Caco-2 (cell line): ENCODE measurements at regions not wholly inside any gene's neighbourhood (a gene's known extent, or its start where the extent isn't known, plus 50 kb on each side); places are given as distances from the start of the nearest gene placed in this dataset.

ENCODE experiments used
- BruUV-seq: library from RNA; stranded (reverse); fragments of 400-500 nt; replicated peaks from 2 replicates; lab custom pipeline; 2021; lab: Mats Ljungman, UMichigan
- CTCF ChIA-PET: fragments of 300-600 bp; sonication (Branson Sonifier 250); formaldehyde crosslinking; loops from one replicate; lab custom pipeline; 2022; ENCODE audit warnings: antibody characterized with exemption; lab: Charles Lee
- POLR2A ChIA-PET: fragments of 300-600 bp; sonication (Branson Sonifier 250); formaldehyde crosslinking; loops from one replicate; lab custom pipeline; 2022; ENCODE audit warnings: antibody characterized with exemption; lab: Charles Lee
- DNase-seq, 2 experiments: peaks; one replicate each; pipeline versions ENCODE4 v3.0.0 to v3.0.0-alpha.2; 2020 to 2022
- H3K27me3 ChIP-seq: replicated peaks from 2 replicates; pipeline ENCODE4 v1.6.0; 2011; ENCODE audit warnings: low read length; ENCODE audit not compliant: control insufficient read depth, insufficient read depth
- H3K36me3 ChIP-seq: 2 replicates; pipeline ENCODE4 v1.5.1; 2011; ENCODE audit warnings: low read length; ENCODE audit not compliant: control insufficient read depth, insufficient read depth
- H3K4me1 ChIP-seq: fragments of 250-450 bp; sonication (Bioruptor Pico); 2 replicates; pipeline ENCODE4 v1.5.1; 2020; ENCODE audit warnings: mild to moderate bottlenecking
- H3K4me3 ChIP-seq: 2 replicates; pipeline ENCODE4 v1.5.1; 2011; ENCODE audit warnings: low read depth, mild to moderate bottlenecking, control low read depth, low read length
- H3K9me3 ChIP-seq: fragments of 250-450 bp; sonication (Bioruptor Pico); 2 replicates; pipeline ENCODE4 v1.5.1; 2020; ENCODE audit warnings: mild to moderate bottlenecking, moderate library complexity
- H3K27ac Mint-ChIP-seq: one replicate; pipeline ENCODE4 v1.8.0; 2022; ENCODE audit warnings: mixed read lengths; ENCODE audit not compliant: unreplicated experiment
- H3K27me3 Mint-ChIP-seq: one replicate; pipeline ENCODE4 v1.8.0; 2022; ENCODE audit warnings: mixed read lengths; ENCODE audit not compliant: insufficient read depth, unreplicated experiment
- H3K36me3 Mint-ChIP-seq: one replicate; pipeline ENCODE4 v1.8.0; 2022; ENCODE audit warnings: mild to moderate bottlenecking, mixed read lengths; ENCODE audit not compliant: insufficient read depth, unreplicated experiment
- H3K4me1 Mint-ChIP-seq: one replicate; pipeline ENCODE4 v1.8.0; 2022; ENCODE audit warnings: low read depth, mixed read lengths; ENCODE audit not compliant: unreplicated experiment
- H3K4me3 Mint-ChIP-seq: one replicate; pipeline ENCODE4 v1.8.0; 2022; ENCODE audit warnings: mild to moderate bottlenecking, moderate library complexity, mixed read lengths; ENCODE audit not compliant: unreplicated experiment
- H3K9me3 Mint-ChIP-seq: one replicate; pipeline ENCODE4 v1.8.0; 2022; ENCODE audit warnings: mixed read lengths; ENCODE audit not compliant: unreplicated experiment
- CTCF ChIP-seq, 2 experiments: fragments of 200-600 bp in 1 of 2; IDR thresholded peaks; 1 replicate in 1 of 2; 2 replicates in 1 of 2; pipeline versions ENCODE4 v1.5.1 to v1.8.0; 2011 to 2022; ENCODE audit warnings: antibody characterized with exemption in 1 of 2, control low read depth in 1 of 2, inconsistent platforms in 1 of 2, low read depth in 1 of 2, low read length in 1 of 2, mild to moderate bottlenecking in 1 of 2, moderate library complexity in 1 of 2; ENCODE audit not compliant: insufficient read depth in 1 of 2, severe bottlenecking in 1 of 2, unreplicated experiment in 1 of 2
- intact Hi-C: fragments of 100-400 bp; cut with micrococcal nuclease; formaldehyde crosslinking; loops from one replicate; pipeline ENCODE4 v1.10.0; 2022; ENCODE audit not compliant: unreplicated experiment

GRCh38 chr12:127297327-127297726 lies 969.6 kb upstream of the TMEM132C start:
- no peak overlapping the region for H3K4me3 Mint-ChIP-seq
- no peaks in the 10 kb centered on the region for H3K27me3 Mint-ChIP-seq
- no peak for TF ChIP-seq CTCF (IDR thresholded peaks at IDR 0.05; ENCODE audit: insufficient read depth in 1 of 2, low read depth in 1 of 2, low read length in 1 of 2, severe bottlenecking in 1 of 2, unreplicated experiment in 1 of 2)
- DNase-seq = no peak
- ChIA-PET POLR2A (no interaction called here), CTCF (no interaction called here)
- no peaks in the 10 kb centered on the region for H3K27me3 ChIP-seq
- no peaks in the 10 kb centered on the region for H3K36me3 ChIP-seq
- intact Hi-C loops = no loop called here
- H3K4me3 ChIP-seq = no peak overlapping the region
- H3K36me3 Mint-ChIP-seq = no peaks in the 10 kb centered on the region
- H3K4me1 ChIP-seq = peaks cover 4% of the 10 kb centered on the region; the same call in 1 of the 2 replicates
- H3K9me3 Mint-ChIP-seq = no peaks in the 10 kb centered on the region
- H3K4me1 Mint-ChIP-seq = no peaks in the 10 kb centered on the region
- BruUV-seq = no TSS peak
- no peaks in the 10 kb centered on the region for H3K9me3 ChIP-seq
- no peak overlapping the region for H3K27ac Mint-ChIP-seq

- Histone ChIP-seq H3K9me3 (no peaks in the 10 kb centered on the region), H3K36me3 (no peaks in the 10 kb centered on the region), H3K27me3 (no peaks in the 10 kb centered on the region), H3K4me1 (peaks cover 4% of the 10 kb centered on the region; the same call in 1 of the 2 replicates), H3K4me3 (no peak overlapping the region)
- Mint-ChIP-seq H3K9me3 (no peaks in the 10 kb centered on the region), H3K27ac (no peak overlapping the region), H3K4me1 (no peaks in the 10 kb centered on the region), H3K27me3 (no peaks in the 10 kb centered on the region), H3K4me3 (no peak overlapping the region), H3K36me3 (no peaks in the 10 kb centered on the region)
- ChIA-PET POLR2A (no interaction called here), CTCF (no interaction called here)
- TF ChIP-seq CTCF (IDR thresholded peaks at IDR 0.05; ENCODE audit: insufficient read depth in 1 of 2, low read depth in 1 of 2, low read length in 1 of 2, severe bottlenecking in 1 of 2, unreplicated experiment in 1 of 2) = no peak
- no TSS peak for BruUV-seq
- intact Hi-C loops = no loop called here
- no peak for DNase-seq
These were observed 966.9 kb upstream of the TMEM132C start for GRCh38 chr12:127300075-127300474.

- Mint-ChIP-seq H3K27ac (peak overlapping the region; percentile 53), H3K4me1 (no peaks in the 10 kb centered on the region), H3K27me3 (no peaks in the 10 kb centered on the region), H3K36me3 (no peaks in the 10 kb centered on the region), H3K9me3 (no peaks in the 10 kb centered on the region), H3K4me3 (peak overlapping the region; percentile 52)
- H3K4me3 ChIP-seq = no peak overlapping the region
- TF ChIP-seq CTCF (IDR thresholded peaks at IDR 0.05; ENCODE audit: insufficient read depth in 1 of 2, low read depth in 1 of 2, low read length in 1 of 2, severe bottlenecking in 1 of 2, unreplicated experiment in 1 of 2) = no peak
- peak; percentile 45 to 58 for DNase-seq
- intact Hi-C loops = no loop called here
- no TSS peak for BruUV-seq
- H3K27me3 ChIP-seq = no peaks in the 10 kb centered on the region
- H3K4me1 ChIP-seq = peaks cover 4% of the 10 kb centered on the region; the same call in 1 of the 2 replicates
- no peaks in the 10 kb centered on the region for H3K9me3 ChIP-seq
- CTCF ChIA-PET = no interaction called here
- H3K36me3 ChIP-seq = no peaks in the 10 kb centered on the region
- POLR2A ChIA-PET = no interaction called here
These were observed 966.2 kb upstream of the TMEM132C start for GRCh38 chr12:127300753-127301152.
